NCI-H226 (cell line): ENCODE measurements at regions not wholly inside any gene's neighbourhood (a gene's known extent, or its start where the extent isn't known, plus 50 kb on each side); places are given as distances from the start of the nearest gene placed in this dataset.
"Not testable (repeated sequence)": the region's sequence is repeated elsewhere in the genome, so short reads cannot be mapped to it uniquely, and the experiment has no call there.

Experiments used
- DNase-seq: peaks from one replicate; pipeline ENCODE4 v3.0.0-alpha.2; 2015

DNA sequence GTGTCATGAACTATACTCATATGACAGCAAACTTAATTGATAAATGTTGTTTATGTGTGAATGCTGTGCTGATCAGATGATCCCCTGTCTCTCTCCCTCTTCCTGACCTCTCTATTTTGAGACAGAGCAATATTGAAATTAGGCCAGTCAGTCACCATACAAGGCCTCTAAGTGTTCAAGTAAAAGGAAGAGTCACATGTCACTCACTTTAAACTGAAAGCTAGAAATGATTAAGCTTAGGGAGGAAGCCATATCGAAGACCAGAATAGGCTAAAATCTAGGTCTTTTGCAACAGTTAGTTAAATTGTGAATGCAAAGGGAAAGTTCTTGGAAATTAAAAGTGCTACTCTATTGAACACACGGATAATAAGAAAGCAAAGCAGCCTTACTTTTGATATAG, 498.6 kb downstream of the ZPLD1 start:
- DNase-seq: no peak

DNA sequence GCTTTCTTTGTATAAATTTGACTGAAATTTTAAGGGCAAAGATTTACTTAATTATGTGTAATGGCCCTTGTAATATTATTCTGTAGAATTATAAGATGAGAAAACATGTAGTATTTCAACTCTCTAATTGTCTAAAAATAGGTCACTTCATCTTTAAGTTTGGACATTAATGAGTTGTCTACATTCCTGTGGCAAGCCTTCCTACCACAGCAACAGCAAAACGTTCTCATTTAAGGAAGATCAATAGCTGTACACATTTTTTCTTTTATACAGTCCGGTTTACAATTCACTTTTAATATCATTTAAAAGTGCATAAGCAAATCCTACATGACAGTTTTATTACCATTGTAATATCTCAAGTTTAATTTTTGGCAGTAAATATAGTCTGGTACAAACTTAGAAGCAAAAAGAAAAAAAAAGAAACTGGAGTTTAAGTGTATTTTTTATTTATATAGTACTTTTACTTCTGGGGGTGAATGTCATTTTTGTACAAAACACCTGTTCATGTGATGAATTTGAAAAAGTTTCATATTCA, 501.8 kb downstream of the ZPLD1 start:
- DNase-seq: no peak

DNA sequence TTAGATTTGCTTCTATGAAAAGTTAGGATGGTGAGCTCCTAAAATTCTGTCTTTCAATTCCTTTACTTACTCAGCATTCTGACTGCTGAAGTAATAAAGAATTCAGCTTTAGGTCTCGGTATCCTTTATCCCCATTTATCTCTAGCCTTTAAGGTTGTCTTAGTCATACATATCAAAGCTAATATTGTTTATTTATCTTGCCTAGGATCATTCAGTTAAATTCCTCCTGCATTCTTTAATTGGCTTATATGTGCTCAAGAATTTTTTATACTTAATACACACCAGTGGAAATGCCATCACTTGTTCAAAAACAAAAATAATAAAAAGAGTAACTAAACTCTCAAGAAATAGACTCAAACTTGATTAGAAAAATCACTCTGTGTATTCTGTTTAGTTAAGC, 507.0 kb downstream of the ZPLD1 start:
- DNase-seq: no peak

DNA sequence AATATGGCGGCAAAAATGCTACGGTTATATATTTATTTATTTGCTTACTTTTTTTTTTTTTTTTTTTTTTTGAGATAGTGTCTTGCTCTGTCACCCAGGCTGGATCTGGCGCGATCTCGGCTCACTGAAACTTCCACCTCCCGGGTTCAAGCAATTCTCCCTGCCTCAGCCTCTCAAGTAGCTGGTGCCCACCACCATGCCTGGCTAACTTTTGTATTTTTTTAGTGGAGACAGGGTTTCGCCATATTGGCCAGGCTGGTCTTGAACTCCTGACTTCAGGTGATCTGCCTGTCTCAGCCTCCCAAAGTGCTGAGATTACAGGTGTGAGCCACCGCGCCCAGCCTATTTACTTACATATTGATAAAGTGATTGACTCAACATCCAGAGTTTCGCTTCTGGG, 511.6 kb downstream of the ZPLD1 start:
- not testable (repeated sequence) for DNase-seq

DNA sequence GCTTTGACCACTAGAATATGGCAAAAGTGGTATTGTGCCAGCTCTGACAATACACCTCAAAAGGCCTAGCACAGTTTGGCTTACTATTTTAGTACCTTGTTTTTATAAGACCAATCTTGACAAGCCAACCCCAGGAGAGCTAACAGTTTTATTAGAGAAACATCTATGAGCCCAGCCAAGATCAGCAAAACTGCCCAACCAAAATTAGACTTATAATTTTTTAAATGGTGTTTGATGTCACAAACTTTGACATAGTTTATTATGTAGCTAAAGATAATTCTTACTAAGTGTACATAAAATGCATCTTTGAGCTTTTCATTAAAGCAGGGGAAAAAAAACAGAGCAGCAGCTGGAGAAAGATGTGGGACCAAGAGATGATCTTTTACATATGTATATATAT, 537.5 kb downstream of the ZPLD1 start:
- DNase-seq: no peak

DNA sequence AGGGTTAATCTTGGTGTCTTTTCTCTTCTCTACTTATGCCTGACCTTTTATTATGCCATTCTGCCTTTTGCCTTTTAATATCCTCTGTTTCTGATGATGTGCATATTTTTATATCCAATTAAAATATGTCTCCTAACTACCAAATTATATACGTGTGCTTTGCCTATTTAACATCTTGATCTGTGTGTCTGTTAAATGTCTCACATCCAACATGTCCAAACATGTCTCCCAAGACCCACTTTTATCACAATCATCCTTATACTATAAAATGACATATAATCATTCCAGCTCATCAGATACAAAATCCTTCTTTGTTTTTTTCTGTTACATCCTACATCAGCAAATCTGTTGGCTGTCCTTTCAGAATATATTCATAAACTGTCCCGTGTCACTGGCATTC, 539.5 kb downstream of the ZPLD1 start:
- DNase-seq: no peak

DNA sequence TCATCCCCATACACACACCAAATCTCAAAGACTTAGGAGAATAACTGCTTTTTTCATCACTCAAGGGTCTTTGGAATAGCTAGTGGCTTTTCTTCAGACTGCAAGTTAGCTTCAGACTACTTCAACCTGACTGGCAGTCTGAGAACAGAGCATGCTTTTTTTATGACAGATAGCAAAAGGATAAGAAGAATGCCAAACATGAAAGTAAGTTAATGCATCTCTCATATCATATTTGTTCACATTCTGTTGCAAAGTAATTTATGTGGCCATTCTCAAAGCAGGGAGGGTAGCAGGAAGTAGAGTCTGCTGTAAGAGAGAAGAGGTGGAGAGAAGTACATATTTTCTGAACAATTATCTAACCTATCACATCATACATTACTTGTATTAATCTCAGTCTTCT, 544.4 kb downstream of the ZPLD1 start:
- peak; percentile 58 for DNase-seq

DNA sequence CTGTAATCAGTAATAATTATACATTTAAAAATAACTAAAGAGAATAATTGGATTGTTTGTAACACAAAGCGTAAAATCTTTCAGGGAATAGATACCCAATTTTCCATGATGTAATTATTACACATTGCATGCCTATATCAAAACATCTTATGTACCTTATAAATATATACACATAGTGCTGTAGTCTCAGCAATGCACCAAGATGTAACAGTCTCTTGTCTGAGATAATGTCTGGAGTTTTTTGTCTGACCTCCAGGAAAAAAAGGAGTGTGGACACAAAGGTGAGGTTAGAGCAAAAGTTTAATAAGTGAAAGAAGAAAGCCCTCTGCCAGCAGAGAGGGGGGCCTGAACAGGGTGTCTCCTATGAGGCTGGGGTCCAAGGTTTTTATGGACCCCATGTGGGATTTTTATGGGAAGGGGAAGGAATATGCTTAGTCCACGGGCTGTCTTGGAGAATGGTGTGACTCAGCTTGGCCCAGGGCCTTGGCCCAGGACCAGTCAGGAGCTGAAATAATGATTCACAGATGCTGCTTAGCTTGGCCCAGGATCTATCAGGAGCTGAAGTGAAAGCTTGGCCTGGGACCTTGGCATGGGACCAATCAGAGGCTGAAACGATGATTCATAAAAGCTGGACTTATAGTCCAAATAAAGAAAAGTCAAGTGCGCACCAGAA, 545.0 kb downstream of the ZPLD1 start:
- DNase-seq: peak; percentile 96

DNA sequence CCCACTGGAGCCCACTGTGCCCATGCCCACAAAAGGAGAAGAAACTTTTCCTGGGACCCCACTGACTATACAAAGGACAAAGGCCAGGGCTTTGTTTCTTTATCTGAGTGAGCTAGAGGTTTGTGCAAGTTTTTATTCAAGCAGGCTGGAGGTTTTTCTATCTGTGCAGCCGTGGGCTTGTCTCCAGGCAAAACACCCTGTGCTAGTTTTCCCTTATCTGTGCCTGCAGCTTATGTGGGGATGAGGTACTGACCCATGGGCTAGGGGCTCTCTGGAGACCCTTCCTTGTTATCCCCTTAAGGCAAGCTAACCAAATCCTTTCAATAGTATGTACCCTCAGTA, 545.5 kb downstream of the ZPLD1 start:
- no peak for DNase-seq

DNA sequence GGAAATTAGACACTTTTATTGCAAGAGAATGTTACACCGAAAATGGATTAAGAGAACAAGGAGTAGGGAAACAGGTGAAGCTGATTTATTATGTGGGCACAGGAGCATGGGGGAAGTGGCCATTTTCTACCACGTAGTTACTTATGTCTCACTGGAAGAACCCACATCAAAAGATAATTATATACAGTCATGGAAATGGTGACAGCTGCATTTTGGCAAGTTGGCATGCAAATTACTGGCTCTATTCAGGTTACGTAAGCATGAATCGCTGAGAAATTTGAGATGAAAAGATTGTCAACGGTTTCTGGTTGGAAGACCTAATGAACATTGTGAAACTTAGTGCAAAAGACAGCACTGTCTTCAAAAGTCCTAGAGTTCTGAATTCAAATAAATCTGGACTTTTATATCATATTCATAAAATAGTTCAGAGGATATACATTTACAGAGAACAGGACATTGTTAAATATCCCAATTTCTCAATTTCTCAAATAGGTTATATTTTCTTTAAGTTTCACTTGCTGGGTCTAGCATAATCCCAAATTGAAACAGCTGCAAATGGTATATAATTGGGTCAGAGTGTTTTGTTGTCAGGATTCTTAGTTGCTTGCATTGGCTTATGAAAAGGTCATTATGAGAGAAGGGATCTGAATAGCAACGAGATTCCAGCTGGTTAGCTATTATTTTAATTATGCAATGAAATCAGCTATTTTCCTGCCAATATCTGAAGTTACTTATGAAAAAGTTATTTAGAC, 567.8 kb downstream of the ZPLD1 start:
- no peak for DNase-seq

DNA sequence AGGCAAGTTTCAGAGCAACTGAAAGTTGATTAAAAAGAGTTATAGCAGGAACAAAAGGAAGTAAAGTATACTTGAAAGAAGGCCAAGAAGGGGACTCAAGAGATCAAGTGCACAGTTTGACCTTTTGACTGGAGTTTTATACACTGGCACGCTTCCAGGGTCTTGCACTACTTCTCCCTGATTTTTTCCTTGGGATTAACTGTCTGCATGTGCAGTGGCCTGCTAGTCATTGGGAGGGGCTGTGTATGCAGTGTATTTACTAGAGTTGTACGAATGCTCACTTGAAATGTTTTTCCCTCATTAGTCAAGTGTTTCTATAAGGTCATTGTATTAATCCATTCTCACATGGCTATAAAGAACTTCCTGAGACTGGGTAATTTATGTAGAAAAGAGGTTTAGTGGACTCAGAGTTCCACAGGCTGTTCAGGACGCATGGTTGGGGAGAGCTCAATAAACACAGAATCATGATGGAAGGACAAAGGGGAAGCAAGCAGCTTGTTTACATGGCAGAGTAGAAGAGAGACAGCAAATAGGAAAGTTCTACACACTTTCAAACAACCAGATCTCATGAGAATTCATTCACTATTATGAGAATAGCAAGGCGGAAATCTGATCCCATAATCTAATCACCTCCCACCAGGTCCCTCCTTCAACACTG, 571.8 kb downstream of the ZPLD1 start:
- no peak for DNase-seq

DNA sequence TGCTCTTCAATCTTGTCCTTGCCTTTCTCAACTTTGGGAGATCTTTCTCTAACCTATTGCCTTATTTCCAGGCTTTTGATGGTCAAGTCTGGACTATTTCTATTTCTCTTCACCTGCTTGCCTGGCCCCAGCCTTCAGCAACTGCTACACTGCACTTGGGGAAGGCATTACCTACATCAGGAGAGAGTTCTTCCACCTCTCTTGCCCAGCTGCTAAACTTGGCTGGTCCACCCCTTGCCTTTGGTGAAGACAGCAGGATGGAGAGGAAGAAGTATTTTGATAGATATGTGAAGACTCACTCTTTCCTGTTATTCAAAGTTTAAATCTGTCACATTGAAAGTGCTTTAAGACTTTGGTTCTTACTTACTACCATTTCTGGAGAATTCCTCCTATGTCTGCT, 574.8 kb downstream of the ZPLD1 start:
- no peak for DNase-seq

DNA sequence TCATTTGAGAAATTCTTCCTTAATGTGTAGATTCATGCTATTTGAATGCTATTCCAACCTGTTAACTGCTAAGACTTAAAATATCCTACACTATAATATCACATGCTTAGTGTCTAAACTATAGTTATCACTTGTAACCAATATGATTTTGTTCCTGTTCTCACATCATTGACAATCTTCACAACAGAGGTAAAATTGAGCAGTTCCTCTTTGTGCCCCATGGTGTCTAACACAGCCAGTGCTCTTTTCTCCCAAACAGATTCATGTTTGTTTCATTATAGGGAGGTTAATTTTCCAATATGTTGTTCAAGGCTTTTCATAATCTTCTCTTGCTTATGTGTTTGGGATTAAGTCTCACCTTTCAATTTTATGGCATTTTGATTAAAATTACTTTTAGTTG, 591.1 kb downstream of the ZPLD1 start:
- no peak for DNase-seq

DNA sequence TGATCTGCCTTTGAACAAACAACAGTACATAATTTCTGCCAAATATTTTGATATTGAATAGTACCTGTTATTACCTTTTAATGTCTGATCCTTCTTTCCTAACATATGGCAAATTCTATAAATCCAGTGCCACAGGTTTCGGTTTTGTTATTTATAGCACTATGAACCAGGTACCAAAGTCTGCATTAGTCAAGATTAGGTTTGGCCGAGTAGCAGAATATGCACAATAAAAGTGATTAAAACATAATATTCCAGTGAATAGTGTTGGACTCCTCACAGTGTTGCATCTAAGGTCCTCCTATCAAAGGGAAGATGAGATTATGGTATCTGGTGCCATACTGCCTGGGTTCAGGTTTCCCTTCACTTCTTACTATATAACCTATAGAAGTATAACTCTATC, 599.0 kb downstream of the ZPLD1 start:
- no peak for DNase-seq

DNA sequence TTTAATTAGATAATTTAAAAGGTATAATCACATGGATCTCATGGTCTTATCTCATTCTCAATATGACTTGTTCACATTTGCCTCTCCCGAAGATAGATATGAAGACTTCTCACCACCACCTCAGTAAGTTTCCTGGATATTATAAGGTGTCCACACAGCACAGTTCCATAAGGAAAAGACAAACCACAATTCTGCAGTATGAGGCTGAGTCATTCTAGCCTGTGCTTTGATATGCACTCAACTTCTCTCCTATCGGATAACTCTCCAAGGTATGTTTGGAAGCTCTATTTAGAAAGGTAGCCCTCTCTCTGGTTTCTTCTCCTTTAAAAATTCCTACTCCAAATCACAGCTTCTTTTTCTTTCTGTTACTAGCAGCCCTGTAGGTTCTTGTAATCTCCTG, 612.8 kb downstream of the ZPLD1 start:
- peak; percentile 74 for DNase-seq

DNA sequence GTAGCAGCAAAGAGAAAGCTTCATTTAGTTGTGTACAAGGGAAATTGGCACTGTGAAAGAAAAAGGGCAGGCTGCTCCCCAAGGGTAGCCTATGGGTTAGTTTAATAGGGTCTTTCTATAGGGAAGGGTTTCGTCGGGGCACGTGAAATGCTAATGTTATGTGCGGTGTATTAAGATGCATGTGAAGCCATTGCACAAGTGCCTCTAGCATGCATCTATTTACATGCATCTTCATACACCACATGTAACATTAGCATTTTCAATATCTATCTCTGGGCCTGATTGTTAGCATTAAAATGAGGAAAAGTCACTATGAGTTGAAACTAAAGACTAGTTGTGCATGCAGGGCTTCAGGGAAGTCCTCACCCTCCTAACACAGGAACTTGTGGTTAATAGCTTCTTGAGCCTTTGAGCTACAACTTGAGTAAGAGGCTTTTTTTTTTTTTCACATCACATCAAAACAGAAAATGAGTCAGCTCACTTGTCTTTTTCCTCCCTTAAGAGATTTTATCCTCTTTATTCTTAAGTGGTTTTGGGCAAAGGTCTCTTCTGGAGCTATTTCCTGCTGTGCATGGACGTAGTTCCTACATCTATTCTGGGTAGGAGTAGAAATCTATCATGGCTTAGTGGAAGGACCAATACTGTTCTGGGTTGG, 613.4 kb downstream of the ZPLD1 start:
- DNase-seq: peak; percentile 65

DNA sequence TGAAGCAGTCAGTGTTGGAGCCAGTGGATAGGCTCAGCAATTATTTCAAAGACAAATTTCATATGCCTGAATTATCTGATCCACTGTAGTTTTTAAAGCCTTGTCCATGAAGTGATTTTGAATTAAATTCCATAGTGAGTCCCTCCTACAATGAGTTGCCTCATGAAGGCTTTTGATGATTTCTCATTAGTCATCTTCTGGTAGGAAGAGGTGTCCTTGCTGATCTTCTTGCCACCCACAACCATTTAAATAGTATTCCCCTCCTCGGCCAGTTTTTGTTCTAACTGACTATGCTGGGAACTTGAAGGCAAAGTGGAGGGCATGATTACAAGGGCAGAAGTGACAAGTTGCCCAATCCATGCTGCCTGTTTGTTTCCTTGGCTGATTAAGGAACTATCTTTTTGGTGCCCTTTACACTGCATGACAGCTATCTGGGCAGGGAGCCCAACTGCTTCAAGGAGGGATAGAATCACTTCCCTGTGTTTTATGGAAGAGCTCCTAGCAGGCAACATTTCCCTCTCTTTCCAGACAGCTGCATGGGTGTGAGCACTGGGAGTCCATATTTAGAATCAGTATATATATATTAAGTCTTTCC, 617.5 kb downstream of the ZPLD1 start:
- DNase-seq: peak; percentile 61

DNA sequence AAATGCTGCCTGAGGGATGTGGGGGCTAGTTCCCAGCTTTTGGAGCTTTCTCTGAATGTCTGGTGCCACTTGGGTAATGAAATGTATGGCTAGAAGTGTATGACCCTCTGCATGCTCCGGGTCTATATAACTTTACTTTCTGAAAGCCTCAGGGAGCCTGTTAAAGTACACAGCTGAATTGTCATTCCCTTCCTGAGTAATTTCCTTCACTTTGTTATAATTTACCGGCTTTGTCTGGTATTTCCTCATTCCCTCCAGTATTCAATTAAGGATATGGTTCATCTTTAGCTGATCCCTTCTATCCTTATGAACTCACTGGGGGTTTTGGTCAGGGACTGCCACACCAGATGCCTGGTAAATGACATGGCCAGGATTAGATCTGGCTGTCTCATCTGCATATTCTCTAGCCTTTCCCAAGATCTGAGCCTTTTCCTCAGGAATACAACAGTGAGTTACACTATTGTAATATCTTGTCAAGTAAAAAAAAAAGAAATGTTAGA, 620.3 kb downstream of the ZPLD1 start:
- DNase-seq: no peak

DNA sequence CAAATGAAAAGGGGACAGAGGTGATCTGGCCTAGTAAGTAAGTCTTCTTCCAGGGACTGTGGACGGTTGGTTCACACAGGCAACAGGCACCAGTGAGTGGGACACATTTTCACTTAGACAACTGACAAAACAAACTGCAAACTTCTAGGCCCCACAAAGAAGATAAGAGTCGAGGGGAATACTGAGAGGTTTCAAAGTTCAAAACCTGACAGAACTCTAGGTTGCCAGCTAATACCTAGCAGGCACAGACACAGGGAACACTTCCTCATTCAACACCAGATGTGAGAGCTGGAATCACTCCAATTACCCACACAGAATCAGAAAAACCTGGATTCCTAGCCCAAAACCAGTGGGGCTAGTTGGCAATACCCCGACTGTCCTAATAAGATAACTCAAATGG, 621.7 kb downstream of the ZPLD1 start:
- no peak for DNase-seq

DNA sequence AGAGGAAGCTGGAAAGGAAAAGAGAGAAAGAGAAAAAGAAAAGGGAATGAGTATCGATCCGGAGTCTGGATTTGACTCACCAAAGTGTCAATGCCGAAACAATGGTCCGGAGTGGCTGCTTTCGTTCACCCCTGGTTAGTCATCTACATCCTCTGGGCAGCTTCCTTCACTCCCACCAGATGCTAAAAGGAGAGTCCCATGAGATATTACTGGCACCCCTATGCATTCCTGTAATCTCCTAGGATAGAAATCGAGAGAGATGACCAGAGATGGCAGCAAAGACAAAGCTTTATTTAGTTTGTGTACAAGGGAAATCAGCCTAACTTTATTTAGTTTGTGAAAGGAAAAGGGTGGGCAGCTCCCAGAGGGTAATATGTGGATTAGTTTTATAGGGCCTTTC, 622.2 kb downstream of the ZPLD1 start:
- DNase-seq: peak; percentile 32

DNA sequence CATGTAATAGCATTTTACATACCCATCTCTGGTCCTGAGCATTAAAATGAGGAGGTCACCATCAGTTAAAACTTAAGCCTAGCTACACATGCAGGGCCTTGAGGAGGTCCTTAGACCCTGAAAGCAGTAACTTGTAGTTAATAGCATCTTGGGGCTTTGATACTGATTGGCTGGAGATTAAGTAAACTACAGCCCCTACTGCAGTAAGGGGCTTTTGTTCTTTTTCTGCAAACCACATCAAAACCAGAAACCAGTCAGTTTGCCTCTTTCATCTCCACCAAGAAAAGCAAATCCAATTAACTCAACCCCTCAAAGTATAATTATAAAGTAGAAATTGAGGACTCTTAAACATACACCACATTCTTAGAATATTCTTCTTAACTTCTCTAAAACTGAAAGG, 622.7 kb downstream of the ZPLD1 start:
- no peak for DNase-seq

DNA sequence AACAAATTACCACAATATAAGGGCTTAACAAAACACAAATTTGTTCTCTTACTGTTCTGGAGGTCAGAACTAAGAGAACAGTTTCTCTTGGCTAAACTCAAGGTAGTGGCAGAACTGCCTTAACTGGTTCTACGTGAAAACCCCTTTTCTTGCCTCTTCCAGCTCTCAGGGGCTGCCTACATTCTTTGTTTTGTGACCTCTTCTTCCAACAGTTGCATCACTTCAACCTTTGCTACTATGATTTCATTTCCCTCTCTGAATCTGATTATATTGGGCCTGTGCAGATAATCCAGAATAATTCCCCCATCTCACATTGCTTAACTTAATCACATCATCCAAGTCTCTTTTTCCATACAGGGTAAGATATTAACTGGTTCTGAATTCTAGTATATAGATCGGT, 624.6 kb downstream of the ZPLD1 start:
- no peak for DNase-seq

DNA sequence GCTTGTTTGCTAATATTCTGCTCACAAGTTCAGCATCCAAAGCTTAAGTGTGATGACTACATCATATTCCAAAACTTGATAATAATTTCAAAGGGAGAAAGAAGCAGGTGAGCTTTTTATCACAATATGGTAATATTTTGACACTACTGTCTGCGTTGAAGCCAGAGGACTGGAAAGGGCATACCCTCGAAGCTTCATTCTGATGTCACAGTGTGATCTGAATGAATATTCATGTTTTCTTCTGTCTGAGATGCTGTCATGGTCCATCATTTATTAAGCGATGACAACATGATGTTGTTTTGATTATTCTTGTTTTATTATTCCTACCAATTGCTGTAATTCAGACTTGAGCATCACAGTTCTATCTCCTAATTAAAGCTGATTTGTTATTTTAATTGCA, 625.4 kb downstream of the ZPLD1 start:
- DNase-seq: no peak
